GM19438 (cell line): ENCODE measurements at regions not wholly inside any gene's neighbourhood (a gene's known extent, or its start where the extent isn't known, plus 50 kb on each side); places are given as distances from the start of the nearest gene placed in this dataset.
"Not testable (repeated sequence)": the region's sequence is repeated elsewhere in the genome, so short reads cannot be mapped to it uniquely, and the experiment has no call there.

Source experiments
- ATAC-seq: cut with Tn5 transposase; IDR thresholded peaks from one replicate; pipeline ENCODE4 v1.9.1; 2021; ENCODE audit warnings: low read depth; ENCODE audit not compliant: unreplicated experiment

- ATAC-seq, result no peak
Measured at GRCh38 chr2:143841935-143842334, 678.0 kb downstream of the ZEB2 start.

GRCh38 chr2:143840601-143841000 is 679.3 kb downstream of the ZEB2 start:
- ATAC-seq, result no peak

GRCh38 chr2:143840194-143840593 is 679.7 kb downstream of the ZEB2 start:
- no peak for ATAC-seq

GRCh38 chr2:143839456-143839855 is 680.5 kb downstream of the ZEB2 start:
- no peak for ATAC-seq

GRCh38 chr2:143837055-143837454 is 682.9 kb downstream of the ZEB2 start:
- ATAC-seq, result not testable (repeated sequence)

- no peak for ATAC-seq
Measured at GRCh38 chr2:143835481-143835880, 684.4 kb downstream of the ZEB2 start.

GRCh38 chr2:143833015-143833660 is 686.8 kb downstream of the ZEB2 start:
- no peak for ATAC-seq

GRCh38 chr2:143830476-143830875 is 689.4 kb downstream of the ZEB2 start:
- ATAC-seq, result no peak

GRCh38 chr2:143828763-143829537 is 691.0 kb downstream of the ZEB2 start:
- ATAC-seq, result no peak

- ATAC-seq, result no peak
Measured at GRCh38 chr2:143824791-143825190, 695.1 kb downstream of the ZEB2 start.

- no peak for ATAC-seq
Measured at GRCh38 chr2:143823876-143824275, 694.7 kb downstream of the ARHGAP15 start.

- ATAC-seq, result no peak
Measured at GRCh38 chr2:143823296-143823695, 694.1 kb downstream of the ARHGAP15 start.

GRCh38 chr2:143822736-143823135 is 693.5 kb downstream of the ARHGAP15 start:
- no peak for ATAC-seq

- no peak for ATAC-seq
Measured at GRCh38 chr2:143819764-143820163, 690.5 kb downstream of the ARHGAP15 start.

- ATAC-seq, result no peak
Measured at GRCh38 chr2:143819190-143819735, 690.0 kb downstream of the ARHGAP15 start.
